ENCODE measurements at regions not wholly inside any gene's neighbourhood (a gene's known extent, or its start where the extent isn't known, plus 50 kb on each side); places are given as distances from the start of the nearest gene placed in this dataset.
"Not testable (repeated sequence)": the region's sequence is repeated elsewhere in the genome, so short reads cannot be mapped to it uniquely, and the experiment has no call there.

GRCh38 chrX:81974413-81974812 is 772.5 kb downstream of the SH3BGRL start:
- H3K27me3 Mint-ChIP-seq (ENCODE audit: low read depth); H3K4me3 Mint-ChIP-seq; intact Hi-C loops (cut with micrococcal nuclease); CTCF ChIA-PET; DNase-seq; H3K9me3 Mint-ChIP-seq; H3K27ac Mint-ChIP-seq; H3K36me3 Mint-ChIP-seq (ENCODE audit: low read depth); H3K4me1 Mint-ChIP-seq (ENCODE audit: low read depth): not testable (repeated sequence)

- DNase-seq = no peak
- Mint-ChIP-seq H3K27me3 (ENCODE audit: low read depth) (no peaks in the 10 kb centered on the region), H3K4me1 (ENCODE audit: low read depth) (no peaks in the 10 kb centered on the region), H3K36me3 (ENCODE audit: low read depth) (no peaks in the 10 kb centered on the region), H3K27ac (no peak overlapping the region), H3K4me3 (no peak overlapping the region), H3K9me3 (no peaks in the 10 kb centered on the region)
- intact Hi-C loops (cut with micrococcal nuclease) = no loop called here
- CTCF ChIA-PET = no interaction called here
These were observed 778.1 kb downstream of the SH3BGRL start for GRCh38 chrX:81979806-81980515.

- intact Hi-C loops (cut with micrococcal nuclease); DNase-seq; H3K4me1 Mint-ChIP-seq (ENCODE audit: low read depth); H3K27me3 Mint-ChIP-seq (ENCODE audit: low read depth); H3K36me3 Mint-ChIP-seq (ENCODE audit: low read depth); H3K27ac Mint-ChIP-seq; H3K9me3 Mint-ChIP-seq; H3K4me3 Mint-ChIP-seq; CTCF ChIA-PET: not testable (repeated sequence)
These were observed 785.3 kb downstream of the SH3BGRL start for GRCh38 chrX:81987217-81987616.

- CTCF ChIA-PET = no interaction called here
- Mint-ChIP-seq H3K36me3 (ENCODE audit: low read depth) (no peaks in the 10 kb centered on the region), H3K9me3 (peaks cover 11% of the 10 kb centered on the region), H3K27me3 (ENCODE audit: low read depth) (no peaks in the 10 kb centered on the region), H3K27ac (no peak overlapping the region), H3K4me3 (no peak overlapping the region), H3K4me1 (ENCODE audit: low read depth) (no peaks in the 10 kb centered on the region)
- DNase-seq = no peak
- intact Hi-C loops (cut with micrococcal nuclease) = no loop called here
These were observed 794.3 kb downstream of the SH3BGRL start for GRCh38 chrX:81996166-81996565.

- no peak for DNase-seq
- Mint-ChIP-seq H3K27ac (no peak overlapping the region), H3K36me3 (ENCODE audit: low read depth) (no peaks in the 10 kb centered on the region), H3K4me1 (ENCODE audit: low read depth) (no peaks in the 10 kb centered on the region), H3K9me3 (peaks cover 3% of the 10 kb centered on the region), H3K27me3 (ENCODE audit: low read depth) (no peaks in the 10 kb centered on the region), H3K4me3 (no peak overlapping the region)
- CTCF ChIA-PET = no interaction called here
- intact Hi-C loops (cut with micrococcal nuclease) = no loop called here
These were observed 827.8 kb downstream of the SH3BGRL start for GRCh38 chrX:82029571-82030218.

GRCh38 chrX:82031250-82031649 is 829.3 kb downstream of the SH3BGRL start:
- H3K4me3 Mint-ChIP-seq = no peak overlapping the region
- H3K27me3 Mint-ChIP-seq (ENCODE audit: low read depth) = no peaks in the 10 kb centered on the region
- no peaks in the 10 kb centered on the region for H3K4me1 Mint-ChIP-seq (ENCODE audit: low read depth)
- CTCF ChIA-PET = no interaction called here
- H3K36me3 Mint-ChIP-seq (ENCODE audit: low read depth) = no peaks in the 10 kb centered on the region
- intact Hi-C loops (cut with micrococcal nuclease) = no loop called here
- DNase-seq = no peak
- peaks cover 3% of the 10 kb centered on the region for H3K9me3 Mint-ChIP-seq
- H3K27ac Mint-ChIP-seq = no peak overlapping the region

- no peaks in the 10 kb centered on the region for H3K27me3 Mint-ChIP-seq (ENCODE audit: low read depth)
- H3K36me3 Mint-ChIP-seq (ENCODE audit: low read depth) = no peaks in the 10 kb centered on the region
- CTCF ChIA-PET = no interaction called here
- H3K4me3 Mint-ChIP-seq = no peak overlapping the region
- no peaks in the 10 kb centered on the region for H3K4me1 Mint-ChIP-seq (ENCODE audit: low read depth)
- no peaks in the 10 kb centered on the region for H3K9me3 Mint-ChIP-seq
- H3K27ac Mint-ChIP-seq = no peak overlapping the region
- no peak for DNase-seq
- intact Hi-C loops (cut with micrococcal nuclease) = no loop called here
These were observed 836.9 kb downstream of the SH3BGRL start for GRCh38 chrX:82038793-82039192.

GRCh38 chrX:82041034-82041433 is 839.1 kb downstream of the SH3BGRL start:
- Mint-ChIP-seq H3K4me3 (no peak overlapping the region), H3K36me3 (ENCODE audit: low read depth) (no peaks in the 10 kb centered on the region), H3K9me3 (peaks cover 2% of the 10 kb centered on the region), H3K27ac (no peak overlapping the region), H3K27me3 (ENCODE audit: low read depth) (no peaks in the 10 kb centered on the region), H3K4me1 (ENCODE audit: low read depth) (no peaks in the 10 kb centered on the region)
- no peak for DNase-seq
- intact Hi-C loops (cut with micrococcal nuclease) = no loop called here
- CTCF ChIA-PET = no interaction called here

- Mint-ChIP-seq H3K4me1 (ENCODE audit: low read depth) (no peaks in the 10 kb centered on the region), H3K27ac (no peak overlapping the region), H3K9me3 (no peaks in the 10 kb centered on the region), H3K4me3 (no peak overlapping the region), H3K36me3 (ENCODE audit: low read depth) (no peaks in the 10 kb centered on the region), H3K27me3 (ENCODE audit: low read depth) (no peaks in the 10 kb centered on the region)
- no peak for DNase-seq
- intact Hi-C loops (cut with micrococcal nuclease) = no loop called here
- CTCF ChIA-PET = no interaction called here
These were observed 856.8 kb downstream of the SH3BGRL start for GRCh38 chrX:82058728-82059127.

GRCh38 chrX:82070948-82071347 is 869.0 kb downstream of the SH3BGRL start:
- CTCF ChIA-PET = no interaction called here
- Mint-ChIP-seq H3K27me3 (ENCODE audit: low read depth) (no peaks in the 10 kb centered on the region), H3K4me1 (ENCODE audit: low read depth) (no peaks in the 10 kb centered on the region), H3K36me3 (ENCODE audit: low read depth) (no peaks in the 10 kb centered on the region), H3K9me3 (no peaks in the 10 kb centered on the region), H3K4me3 (no peak overlapping the region), H3K27ac (no peak overlapping the region)
- intact Hi-C loops (cut with micrococcal nuclease) = no loop called here
- DNase-seq = no peak

- no peaks in the 10 kb centered on the region for H3K36me3 Mint-ChIP-seq (ENCODE audit: low read depth)
- no peaks in the 10 kb centered on the region for H3K4me1 Mint-ChIP-seq (ENCODE audit: low read depth)
- no peak overlapping the region for H3K4me3 Mint-ChIP-seq
- intact Hi-C loops (cut with micrococcal nuclease) = no loop called here
- DNase-seq = no peak
- H3K9me3 Mint-ChIP-seq = peaks cover 2% of the 10 kb centered on the region
- no peaks in the 10 kb centered on the region for H3K27me3 Mint-ChIP-seq (ENCODE audit: low read depth)
- H3K27ac Mint-ChIP-seq = no peak overlapping the region
- CTCF ChIA-PET = no interaction called here
These were observed 879.1 kb downstream of the SH3BGRL start for GRCh38 chrX:82081027-82081426.

GRCh38 chrX:82087699-82088098 is 885.8 kb downstream of the SH3BGRL start:
- H3K4me3 Mint-ChIP-seq = no peak overlapping the region
- H3K9me3 Mint-ChIP-seq = peaks cover 5% of the 10 kb centered on the region
- H3K4me1 Mint-ChIP-seq (ENCODE audit: low read depth) = peaks cover 18% of the 10 kb centered on the region
- CTCF ChIA-PET = no interaction called here
- DNase-seq = no peak
- intact Hi-C loops (cut with micrococcal nuclease) = no loop called here
- no peaks in the 10 kb centered on the region for H3K36me3 Mint-ChIP-seq (ENCODE audit: low read depth)
- no peak overlapping the region for H3K27ac Mint-ChIP-seq
- no peaks in the 10 kb centered on the region for H3K27me3 Mint-ChIP-seq (ENCODE audit: low read depth)

- no peaks in the 10 kb centered on the region for H3K36me3 Mint-ChIP-seq (ENCODE audit: low read depth)
- intact Hi-C loops (cut with micrococcal nuclease) = no loop called here
- peaks cover 14% of the 10 kb centered on the region for H3K4me1 Mint-ChIP-seq (ENCODE audit: low read depth)
- no peaks in the 10 kb centered on the region for H3K9me3 Mint-ChIP-seq
- H3K27me3 Mint-ChIP-seq (ENCODE audit: low read depth) = no peaks in the 10 kb centered on the region
- H3K4me3 Mint-ChIP-seq = no peak overlapping the region
- CTCF ChIA-PET = no interaction called here
- no peak for DNase-seq
- H3K27ac Mint-ChIP-seq = no peak overlapping the region
These were observed 890.4 kb downstream of the SH3BGRL start for GRCh38 chrX:82092307-82092706.
